Effector CD4-positive, alpha-beta T cell (primary cell): ENCODE measurements at regions not wholly inside any gene's neighbourhood (a gene's known extent, or its start where the extent isn't known, plus 50 kb on each side); places are given as distances from the start of the nearest gene placed in this dataset.

Experiments used
- DNase-seq: peaks from one replicate; pipeline ENCODE4 v3.0.0-alpha.2; 2020

DNA sequence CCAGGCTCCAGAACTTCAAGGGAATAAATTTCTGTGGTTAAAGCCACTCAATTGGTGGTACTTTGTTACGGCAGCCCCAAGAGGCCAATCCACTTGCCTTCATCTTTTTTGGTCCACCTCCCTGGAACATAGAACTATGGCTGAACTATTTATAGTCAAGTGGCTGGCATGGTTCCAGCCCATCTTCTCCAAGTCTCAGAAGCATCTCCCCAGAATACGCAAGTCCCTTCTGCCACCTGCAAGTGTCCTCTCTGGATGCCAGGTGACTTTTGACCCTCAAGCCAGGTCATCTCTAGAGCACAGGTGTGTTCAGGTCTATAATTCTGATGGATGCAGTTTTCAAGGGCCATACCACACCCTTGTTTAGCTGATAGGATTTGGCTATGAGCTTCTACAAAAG lies 371.5 kb downstream of the AACS start:
- no peak for DNase-seq

DNA sequence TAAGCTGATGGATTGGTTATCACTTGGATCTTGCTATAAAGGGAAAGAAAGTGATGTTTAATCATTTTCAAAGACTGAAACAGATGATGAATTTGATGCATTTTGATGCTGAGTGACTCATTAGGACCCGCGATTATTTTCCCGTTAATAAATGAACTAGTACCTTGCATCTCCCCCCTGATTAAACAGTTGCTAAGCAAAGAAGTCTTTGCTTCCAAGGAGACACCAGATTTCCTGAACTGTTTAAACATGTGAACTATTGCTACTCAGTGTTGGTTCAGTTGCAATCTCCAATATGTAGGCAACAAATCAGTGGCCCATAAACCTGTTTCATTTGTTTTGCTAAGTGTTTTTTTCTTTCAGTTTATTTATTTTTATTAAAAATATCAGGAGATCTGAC lies 375.2 kb downstream of the AACS start:
- DNase-seq = no peak

DNA sequence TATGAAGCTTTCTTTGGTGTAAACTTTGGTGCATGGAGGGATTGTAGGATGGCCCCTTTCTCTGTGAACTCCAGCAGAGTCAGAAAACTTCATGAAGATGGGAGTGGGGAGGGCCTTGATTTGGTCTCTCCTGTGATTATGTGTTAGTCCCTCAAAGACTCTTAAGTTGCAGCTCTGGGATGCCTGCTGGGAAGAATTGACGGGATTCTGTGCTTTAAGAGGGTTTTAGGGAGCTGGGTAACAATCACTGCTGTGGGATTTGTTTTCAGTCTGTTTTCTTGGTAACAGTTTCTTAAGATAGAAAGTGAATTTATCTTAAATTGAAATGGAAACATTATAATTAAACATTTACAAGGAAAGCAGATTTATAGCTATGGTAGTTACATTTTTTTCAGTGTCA lies 378.1 kb downstream of the AACS start:
- no peak for DNase-seq

DNA sequence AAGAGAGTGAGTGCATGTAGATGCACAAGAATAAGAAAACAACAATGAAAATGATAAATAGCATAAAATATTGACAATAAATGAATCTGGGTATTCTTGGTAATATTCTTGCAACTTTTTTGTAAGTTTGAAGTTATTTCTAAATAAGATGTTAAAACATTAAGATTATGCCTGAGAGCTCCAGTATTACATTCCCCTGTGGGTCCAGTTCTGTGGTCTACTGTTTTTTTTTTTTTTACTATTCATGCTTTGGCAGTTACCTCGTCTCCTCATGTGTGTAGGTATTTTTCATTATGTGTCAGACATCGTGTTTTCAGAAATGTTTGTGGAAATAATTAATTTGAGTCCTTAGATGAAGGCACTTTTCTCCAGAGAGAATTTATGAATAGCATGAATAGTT lies 386.2 kb downstream of the AACS start:
- no peak for DNase-seq

DNA sequence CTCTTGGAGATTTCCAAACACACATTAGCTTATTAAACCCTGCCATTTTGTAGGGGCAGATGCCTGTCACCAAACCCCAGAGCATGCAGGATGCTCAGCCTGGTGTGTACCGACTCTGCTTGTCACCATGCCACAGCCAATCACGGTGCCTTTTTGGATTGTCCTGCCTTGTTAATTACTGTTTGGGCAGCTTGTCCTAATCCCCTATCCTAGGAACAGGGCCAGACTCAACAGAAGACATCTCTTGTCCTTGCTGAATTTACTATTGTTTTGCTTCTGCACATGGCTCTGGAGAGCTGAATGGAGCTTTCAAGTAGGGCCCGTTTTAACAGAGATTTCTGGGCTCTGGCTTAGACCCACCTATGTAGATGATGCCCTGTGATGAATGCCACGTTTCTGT lies 388.5 kb downstream of the AACS start:
- no peak for DNase-seq

DNA sequence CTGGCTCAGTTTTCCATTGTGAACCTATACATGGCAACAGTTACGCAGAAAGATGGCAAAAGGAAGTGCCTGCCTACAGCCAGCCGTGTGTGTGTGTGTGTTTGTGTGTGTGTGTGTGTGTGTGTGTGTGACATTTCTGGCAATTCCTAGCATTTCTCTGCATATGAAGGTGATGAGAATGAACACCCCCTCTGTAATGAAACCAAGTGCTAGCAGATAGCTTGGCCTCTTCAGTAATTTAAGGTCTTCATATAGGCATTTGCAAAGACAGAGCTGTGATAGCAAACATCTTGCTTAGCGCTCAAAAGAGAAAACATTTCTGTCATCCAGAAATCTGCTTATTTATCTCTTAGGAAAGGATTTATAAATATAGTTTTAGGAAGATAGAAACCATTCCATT lies 389.1 kb downstream of the AACS start:
- no peak for DNase-seq

DNA sequence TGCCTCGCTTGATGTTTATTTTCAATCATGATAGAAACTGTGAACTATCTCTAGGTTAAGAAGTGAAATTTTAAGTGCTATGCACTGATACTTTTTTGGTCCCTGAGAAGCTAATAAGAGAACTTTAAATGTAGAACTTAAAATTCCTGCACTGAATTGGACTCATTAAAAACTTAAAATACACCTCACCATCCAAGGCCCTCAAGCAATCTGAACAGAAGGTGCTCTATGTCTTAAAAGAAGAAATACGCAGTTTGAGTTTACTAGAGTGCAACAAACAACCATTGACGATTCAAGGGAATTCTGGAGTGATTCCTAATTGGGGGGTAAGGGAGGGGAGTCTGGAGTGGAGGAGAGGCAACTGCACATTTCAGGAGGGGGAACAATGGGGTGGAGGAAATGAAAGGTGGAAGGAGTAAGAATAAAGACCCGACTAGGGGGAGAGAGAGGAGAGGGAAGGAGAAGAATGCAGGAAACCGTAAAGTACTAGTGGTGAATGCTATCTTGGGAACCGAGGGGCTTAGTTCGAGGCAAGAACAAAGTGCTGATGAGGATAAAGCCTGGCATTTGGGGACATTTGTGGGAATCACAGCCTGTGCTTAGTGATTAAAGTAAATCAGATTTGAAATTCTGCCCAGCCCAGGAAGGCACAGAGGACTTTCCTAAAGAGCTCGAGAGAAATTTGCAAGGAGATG lies 389.7 kb downstream of the AACS start:
- no peak for DNase-seq

DNA sequence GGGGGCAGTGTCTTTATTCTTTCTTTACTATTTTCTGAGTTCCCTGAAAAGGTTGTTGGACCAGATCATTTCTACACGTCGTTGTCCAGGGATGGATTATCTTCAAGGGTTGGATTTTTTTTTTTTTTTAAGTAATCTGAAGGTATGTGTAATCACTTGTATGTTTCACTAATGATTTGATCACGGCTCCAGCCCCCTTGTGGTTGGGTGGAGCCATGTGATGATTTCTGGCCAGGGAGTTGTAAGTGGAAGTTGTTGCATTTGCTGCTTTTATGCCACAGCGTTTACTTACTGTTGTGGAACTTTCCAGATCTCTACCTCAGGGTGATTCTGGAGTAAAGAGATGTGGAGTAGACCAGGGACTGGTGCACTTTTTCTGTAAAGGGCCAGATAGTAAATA lies 390.3 kb downstream of the AACS start:
- DNase-seq = no peak

DNA sequence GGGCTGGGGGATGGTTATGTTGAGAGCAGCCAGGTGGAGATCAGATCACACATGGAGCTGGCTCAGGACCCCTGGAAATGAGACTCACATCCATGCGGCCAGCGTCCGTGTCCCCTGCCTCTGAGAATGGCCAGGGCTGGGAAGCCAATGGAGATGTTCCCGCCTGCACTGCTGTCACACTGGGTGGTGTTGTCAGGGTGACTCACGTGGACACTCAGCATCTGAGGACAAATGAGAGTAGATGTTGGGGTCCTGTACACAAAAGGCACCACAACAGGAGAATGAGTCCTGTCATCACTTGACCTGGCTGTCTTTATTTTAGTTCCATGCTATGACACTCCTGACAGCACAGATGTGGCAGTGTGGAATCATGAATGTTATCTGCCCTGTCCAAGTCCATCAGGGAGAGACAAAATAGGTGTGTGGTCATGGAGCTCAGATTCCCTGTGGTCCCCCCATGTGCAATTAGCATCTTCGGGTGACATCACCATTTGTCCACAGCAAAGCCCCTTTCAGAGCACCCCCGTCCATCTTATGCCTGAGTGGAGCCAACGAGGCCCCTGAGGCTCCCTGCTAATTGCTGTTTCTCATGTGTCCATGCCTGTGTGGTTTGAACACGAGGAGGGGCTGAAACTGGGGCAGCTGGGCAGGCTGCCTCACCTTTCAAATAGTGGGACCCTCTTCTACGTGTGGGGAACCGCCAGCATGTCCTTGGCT lies 393.5 kb downstream of the AACS start:
- no peak for DNase-seq

DNA sequence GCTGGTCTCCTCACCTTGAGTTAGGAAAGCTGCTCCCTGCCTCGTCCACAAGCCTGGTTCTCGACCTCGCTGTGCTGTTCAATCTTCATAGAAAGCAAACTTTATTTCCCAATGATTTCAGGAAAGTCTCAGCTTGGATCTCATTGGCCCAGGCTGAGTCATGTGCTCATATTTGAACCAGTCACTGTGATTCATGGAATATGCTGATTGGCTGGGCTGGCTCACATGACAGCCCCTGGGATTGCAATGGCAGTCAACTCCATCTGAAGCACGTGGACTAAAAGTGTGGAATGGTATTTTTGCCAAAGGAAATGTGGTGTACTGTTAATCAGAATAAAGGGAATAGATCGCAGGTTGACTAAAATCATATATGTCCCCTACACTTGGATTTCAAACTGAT lies 396.6 kb downstream of the AACS start:
- DNase-seq = no peak

DNA sequence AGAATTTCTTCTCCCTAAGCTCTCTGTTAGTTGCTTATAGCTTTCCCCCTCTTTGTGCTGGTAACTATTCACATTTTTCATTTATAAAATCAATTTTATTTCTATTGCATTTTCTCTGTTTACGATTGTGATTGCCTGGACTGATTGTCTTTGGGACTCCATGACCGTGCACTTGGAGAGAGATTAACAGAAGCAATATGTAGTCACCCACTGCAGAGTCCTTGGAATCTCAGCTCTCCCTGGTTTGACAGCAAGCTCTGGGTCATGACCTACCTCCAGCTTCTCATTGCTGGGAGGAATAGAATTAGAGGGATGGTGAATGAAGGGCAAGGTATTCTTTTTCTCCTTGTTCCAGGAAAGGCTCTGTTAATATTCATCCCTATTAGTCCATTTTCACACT lies 398.2 kb downstream of the AACS start:
- no peak for DNase-seq

DNA sequence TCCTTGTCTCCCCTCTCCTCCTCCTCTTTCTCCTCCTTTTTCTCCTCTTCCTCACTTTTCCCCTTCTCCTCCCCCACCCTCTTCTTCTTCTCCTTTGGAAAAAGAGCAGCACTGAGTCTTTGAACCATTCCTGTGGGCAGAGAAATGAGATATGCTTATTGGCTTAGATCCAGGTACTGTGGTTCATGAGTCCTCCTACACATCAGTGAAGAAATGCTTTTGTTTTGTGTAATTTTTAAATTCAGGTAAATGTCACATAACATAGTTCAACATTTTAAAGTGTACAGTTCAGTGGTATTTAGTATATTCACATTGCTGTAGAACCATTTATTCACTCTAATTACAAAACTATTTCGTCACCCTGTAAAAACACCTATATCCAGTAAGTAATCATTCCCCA lies 402.1 kb downstream of the AACS start:
- no peak for DNase-seq

DNA sequence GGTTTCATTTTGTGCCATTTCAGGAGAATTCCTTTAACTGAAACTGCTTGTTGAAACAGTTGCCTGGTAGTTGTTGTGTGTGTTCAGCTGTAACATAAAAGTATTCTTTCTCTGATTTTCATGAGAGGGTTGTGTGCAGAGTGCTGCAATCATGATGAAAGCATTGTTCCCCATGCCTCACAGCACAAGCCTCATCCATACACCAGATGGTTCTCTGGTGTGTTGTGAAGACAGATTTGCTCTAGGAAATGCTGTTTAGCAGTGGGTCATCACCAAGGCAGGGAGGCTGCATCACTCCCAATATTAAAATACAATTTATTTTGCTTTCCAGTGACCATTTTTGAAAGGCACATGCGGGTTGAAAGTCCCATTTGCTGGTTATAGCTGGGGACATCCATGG lies 404.4 kb downstream of the AACS start:
- no peak for DNase-seq

DNA sequence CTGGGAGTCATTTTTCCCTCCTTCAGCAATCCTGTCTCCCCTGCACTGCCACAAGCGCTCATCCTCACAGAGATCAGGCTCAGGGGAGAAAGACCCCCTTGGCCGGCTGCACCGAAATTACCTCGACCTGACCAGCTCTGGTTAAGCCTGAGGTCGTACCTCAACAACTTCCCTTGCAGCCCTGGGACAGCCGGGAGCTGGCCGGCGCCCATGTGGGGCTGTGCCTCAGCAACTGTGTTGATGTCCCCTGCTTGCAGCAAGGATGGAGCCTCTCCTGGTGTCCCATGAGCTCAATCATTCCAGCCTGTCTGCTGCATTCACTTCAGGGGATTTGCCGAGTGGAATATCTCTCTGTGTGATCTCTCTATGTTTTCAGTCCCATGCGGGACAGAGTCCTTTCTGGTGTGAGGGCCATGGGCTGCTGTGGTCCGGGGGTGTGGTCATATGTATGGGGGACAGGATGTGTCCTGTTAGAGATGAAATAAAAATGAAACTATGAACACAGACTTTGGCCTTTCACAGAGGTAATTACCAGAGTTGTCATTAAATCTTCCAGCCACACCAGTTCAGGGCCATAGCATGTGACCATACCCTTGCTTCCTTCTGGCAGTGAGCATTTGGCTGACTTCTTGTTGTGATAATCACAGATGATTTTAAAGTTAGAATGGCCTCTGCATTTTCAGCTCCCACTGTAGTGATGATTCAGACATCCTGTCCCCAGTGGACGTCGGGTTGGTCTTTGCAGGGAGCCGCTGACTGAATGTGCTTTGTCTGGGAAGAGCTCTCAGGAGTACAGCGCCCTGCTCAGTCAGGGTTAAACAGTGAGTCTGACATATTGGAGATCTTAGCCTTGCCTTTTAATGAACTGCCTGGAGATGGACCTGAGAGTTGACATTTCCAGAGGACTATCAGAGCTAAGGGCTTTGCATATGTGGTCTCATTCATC lies 405.9 kb downstream of the AACS start:
- no peak for DNase-seq

DNA sequence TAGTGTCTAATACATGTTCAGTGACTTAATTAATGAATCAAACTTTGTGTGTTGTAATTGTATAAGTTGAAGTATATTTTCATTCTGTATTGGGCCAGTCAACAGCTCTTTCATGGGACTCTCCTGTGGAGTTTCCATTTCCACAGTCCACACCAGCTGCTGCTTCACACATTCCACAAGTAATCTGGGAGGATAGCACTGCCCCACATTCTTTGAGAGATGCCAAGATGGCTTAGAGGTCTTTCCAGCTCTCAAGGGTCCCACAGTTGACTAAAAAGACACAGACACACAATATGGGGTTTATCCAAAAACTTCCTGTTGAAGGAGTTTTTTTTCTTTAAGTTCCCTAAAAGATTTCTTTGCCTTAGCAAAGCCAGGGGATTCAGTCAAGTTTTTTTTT lies 408.3 kb downstream of the AACS start:
- no peak for DNase-seq

DNA sequence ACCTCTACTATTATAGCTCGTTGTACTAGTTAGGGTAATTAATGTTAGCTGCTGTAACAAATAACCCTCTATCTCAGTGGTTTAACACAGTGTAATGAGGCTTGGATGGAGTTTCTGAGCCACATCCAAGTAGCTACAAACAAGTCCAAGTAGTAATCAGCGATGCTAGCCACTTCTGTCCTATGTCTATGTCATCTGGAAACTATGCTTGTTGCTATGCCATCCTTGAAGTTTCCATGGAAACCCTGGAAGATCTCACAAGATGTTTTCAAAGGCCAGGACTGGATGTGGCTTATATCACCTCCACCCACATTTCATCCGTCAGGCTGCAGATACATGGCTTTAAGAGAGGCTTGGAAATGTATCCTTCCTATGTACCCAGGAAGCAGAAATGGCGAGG lies 422.1 kb downstream of the AACS start:
- DNase-seq = no peak

DNA sequence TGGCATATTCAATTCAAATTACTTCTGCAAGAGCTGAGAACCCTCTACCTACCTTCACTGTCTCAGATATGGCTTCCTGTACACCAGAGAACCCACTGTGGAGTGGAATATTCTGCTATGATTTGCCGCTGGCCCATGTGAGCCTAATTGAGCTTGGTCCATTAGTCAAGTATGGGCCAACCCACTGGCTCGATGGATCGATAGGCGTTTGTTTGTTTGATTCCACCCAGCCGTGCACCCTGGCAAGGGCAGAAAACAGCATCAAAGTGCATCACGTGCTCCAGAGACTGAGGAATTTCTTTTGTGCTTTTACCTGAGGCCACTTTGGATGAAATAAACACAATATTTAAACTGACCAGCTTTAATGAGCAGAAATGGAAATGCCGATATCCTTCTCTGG lies 426.3 kb downstream of the AACS start:
- no peak for DNase-seq

DNA sequence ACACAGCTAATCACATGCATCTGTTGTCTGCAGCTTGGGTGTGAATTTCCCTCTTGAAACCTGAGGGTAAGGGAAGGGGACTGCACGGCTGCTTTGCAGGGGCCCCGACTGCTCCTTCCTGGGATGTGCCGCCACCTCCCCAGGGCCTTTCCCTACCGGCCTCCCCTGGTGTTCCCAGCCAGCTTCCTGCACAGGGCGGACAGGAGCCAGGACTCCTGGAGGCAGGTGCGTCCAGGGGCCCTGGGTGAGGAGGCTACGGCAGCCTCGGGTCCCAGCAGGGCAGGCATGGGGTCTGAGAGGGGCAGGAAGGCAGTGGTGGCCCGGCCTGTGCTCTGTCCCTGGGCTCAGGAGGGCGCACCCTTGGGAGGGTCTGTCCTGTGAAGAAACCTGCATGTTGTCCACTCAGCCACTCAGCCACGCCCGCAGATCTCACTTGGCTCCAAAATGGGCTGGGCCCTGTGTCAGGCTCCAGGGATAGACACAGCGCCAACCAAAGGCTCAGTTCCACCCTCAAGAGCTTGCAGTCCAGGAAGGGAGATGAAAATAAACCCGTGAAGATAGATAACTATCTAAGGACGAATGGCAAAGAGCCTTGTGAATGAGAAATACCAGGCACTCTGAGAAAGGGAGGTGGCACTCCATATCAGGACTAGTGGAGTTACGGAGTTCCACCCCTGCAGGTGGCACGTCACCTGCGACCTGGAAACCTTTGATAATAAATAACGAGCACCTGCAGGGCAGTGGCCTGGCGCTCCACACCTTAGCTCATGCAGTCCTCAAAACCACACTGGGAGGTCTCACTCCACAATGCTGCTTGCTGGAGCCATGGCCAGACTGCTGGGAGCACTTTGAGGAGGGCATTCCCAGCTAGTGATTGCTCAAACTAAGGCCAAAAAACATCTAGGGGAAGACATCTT lies 427.4 kb downstream of the AACS start:
- no peak for DNase-seq

DNA sequence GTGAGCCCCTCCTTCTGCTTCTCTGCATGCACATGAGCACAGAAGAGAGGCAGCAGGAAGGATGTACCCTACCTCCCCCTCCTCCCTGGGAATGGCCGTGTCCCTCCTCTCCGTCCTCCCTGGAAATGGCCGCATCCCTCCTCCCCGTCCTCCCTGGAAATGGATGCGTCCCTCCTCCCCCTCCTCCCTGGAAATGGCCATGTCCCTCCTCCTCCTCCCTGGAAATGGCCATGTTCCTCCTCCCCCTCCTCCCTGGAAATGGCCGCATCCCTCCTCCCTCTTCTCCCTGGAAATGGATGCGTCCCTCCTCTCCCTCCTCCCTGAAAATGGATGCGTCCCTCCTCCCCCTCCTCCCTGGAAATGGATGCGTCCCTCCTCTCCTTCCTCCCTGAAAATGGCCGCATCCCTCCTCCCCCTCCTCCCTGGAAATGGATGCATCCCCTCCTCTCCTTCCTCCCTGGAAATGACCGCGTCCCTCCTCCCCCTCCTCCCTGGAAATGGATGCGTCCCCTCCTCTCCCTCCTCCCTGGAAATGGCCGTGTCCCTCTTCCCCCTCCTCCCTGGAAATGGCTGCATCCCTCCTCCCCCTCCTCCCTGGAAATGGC lies 428.6 kb downstream of the AACS start:
- DNase-seq = no peak

DNA sequence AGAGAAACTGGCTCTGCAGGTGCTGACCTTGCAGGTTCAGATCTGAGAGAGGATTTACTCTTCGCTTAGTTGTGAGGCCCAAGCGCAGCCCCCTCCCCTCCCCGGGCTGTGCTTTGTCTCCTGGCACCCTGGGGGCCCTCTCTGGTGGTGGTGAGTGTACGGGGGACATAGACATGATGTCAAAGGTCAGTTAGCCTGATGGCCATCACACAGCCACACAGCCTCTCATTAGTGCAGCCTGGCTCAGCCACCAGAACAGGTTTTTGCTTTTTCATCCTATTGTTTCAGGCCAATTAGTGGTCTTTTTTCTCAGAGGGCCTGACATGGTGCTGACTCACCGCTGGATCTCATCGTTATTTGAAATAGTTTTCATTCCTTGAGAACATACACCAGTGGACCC lies 437.9 kb downstream of the AACS start:
- DNase-seq = no peak

DNA sequence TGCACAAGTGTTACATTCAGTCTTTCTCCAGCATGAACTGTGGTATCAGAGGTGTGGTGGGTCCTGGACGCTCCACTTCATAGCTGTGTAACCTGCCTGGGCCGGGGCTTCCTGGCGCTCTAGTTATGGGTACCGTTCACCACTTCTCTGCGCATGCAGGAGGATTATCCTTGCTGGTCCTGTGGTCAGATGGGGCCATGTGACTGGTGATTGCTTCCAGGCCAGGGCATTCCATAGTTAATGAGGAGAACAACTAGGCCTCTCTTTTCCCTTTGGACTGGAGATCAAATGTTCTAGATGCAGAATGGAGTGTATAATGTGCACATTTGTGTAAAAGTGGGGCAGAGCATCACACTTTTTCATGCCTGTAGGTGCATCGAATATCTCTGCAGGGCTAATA lies 444.0 kb downstream of the AACS start:
- no peak for DNase-seq
